GM21367 (cell line): ENCODE measurements at regions not wholly inside any gene's neighbourhood (a gene's known extent, or its start where the extent isn't known, plus 50 kb on each side); places are given as distances from the start of the nearest gene placed in this dataset.
"Not testable (repeated sequence)": the region's sequence is repeated elsewhere in the genome, so short reads cannot be mapped to it uniquely, and the experiment has no call there.

ENCODE experiments used
- ATAC-seq: cut with Tn5 transposase; IDR thresholded peaks from one replicate; pipeline ENCODE4 v1.9.1; 2021; ENCODE audit not compliant: unreplicated experiment

GRCh38 chr6:168943231-168943905 is 310.3 kb downstream of the THBS2 start:
- ATAC-seq, result no peak

GRCh38 chr6:168942646-168943045 is 311.0 kb downstream of the THBS2 start:
- ATAC-seq, result no peak

GRCh38 chr6:168941036-168941435 is 312.6 kb downstream of the THBS2 start:
- no peak for ATAC-seq

GRCh38 chr6:168939796-168940195 is 313.9 kb downstream of the THBS2 start:
- no peak for ATAC-seq

- no peak for ATAC-seq
These were observed 314.6 kb downstream of the THBS2 start for GRCh38 chr6:168939041-168939440.

- no peak for ATAC-seq
These were observed 315.1 kb downstream of the THBS2 start for GRCh38 chr6:168938546-168938945.

GRCh38 chr6:168937054-168937453 is 316.6 kb downstream of the THBS2 start:
- ATAC-seq, result no peak

GRCh38 chr6:168935628-168936010 is 318.0 kb downstream of the THBS2 start:
- ATAC-seq, result no peak

- ATAC-seq, result no peak
These were observed 318.7 kb downstream of the THBS2 start for GRCh38 chr6:168934660-168935627.

- ATAC-seq, result not testable (repeated sequence)
These were observed 321.5 kb downstream of the THBS2 start for GRCh38 chr6:168932171-168932570.

GRCh38 chr6:168931072-168931471 is 322.6 kb downstream of the THBS2 start:
- ATAC-seq, result not testable (repeated sequence)

- ATAC-seq, result no peak
These were observed 323.7 kb downstream of the THBS2 start for GRCh38 chr6:168929871-168930450.

GRCh38 chr6:168928012-168928411 is 325.6 kb downstream of the THBS2 start:
- ATAC-seq, result no peak

GRCh38 chr6:168927026-168927425 is 326.6 kb downstream of the THBS2 start:
- ATAC-seq, result no peak

- no peak for ATAC-seq
These were observed 327.3 kb downstream of the THBS2 start for GRCh38 chr6:168926306-168926705.

GRCh38 chr6:168925671-168926070 is 328.0 kb downstream of the THBS2 start:
- no peak for ATAC-seq

GRCh38 chr6:168923171-168923570 is 330.5 kb downstream of the THBS2 start:
- ATAC-seq, result no peak

- ATAC-seq, result no peak
These were observed 331.2 kb downstream of the THBS2 start for GRCh38 chr6:168922436-168922835.

- ATAC-seq, result no peak
These were observed 333.4 kb downstream of the THBS2 start for GRCh38 chr6:168920289-168920688.

- no peak for ATAC-seq
These were observed 334.0 kb downstream of the THBS2 start for GRCh38 chr6:168919470-168920179.

- no peak for ATAC-seq
These were observed 337.0 kb downstream of the THBS2 start for GRCh38 chr6:168916576-168917211.
